B cell (primary cell): ENCODE measurements at regions not wholly inside any gene's neighbourhood (a gene's known extent, or its start where the extent isn't known, plus 50 kb on each side); places are given as distances from the start of the nearest gene placed in this dataset.

ENCODE experiments used
- CTCF ChIP-seq: fragments of 200-600 bp; IDR thresholded peaks from one replicate; pipeline ENCODE4 v1.8.0; 2022; ENCODE audit warnings: antibody characterized with exemption, mild to moderate bottlenecking
- EZH2 ChIP-seq: IDR thresholded peaks from 2 replicates; pipeline ENCODE4 v1.6.1; 2012; ENCODE audit warnings: borderline replicate concordance, low read depth, mild to moderate bottlenecking, moderate library complexity, low read length; ENCODE audit not compliant: insufficient read depth, poor library complexity, severe bottlenecking

GRCh38 chrX:39513836-39514235 lies 583.9 kb downstream of the BCOR start:
- no peak for TF ChIP-seq CTCF
- no peak for TF ChIP-seq EZH2
